ENCODE measurements at regions not wholly inside any gene's neighbourhood (a gene's known extent, or its start where the extent isn't known, plus 50 kb on each side); places are given as distances from the start of the nearest gene placed in this dataset.

DNA sequence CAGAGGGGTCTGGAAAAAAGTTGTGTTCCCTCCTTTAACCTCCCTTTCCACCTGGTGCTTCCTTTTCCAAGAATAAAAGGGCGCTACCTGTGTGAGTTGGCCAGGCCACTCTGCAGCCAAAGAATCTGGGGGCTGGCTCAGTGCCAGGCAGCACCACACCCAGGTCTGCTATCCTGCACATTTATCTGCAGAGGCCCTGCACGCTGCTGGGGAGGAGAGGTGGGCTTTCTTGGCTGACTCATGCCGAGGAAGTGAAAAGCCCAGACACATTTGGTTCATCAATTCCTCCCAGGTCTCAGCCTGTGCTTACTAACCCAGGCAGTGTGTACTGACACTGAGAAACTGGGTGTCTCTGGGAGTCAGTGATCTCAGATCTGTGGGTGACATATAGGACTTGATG, 79.8 kb upstream of the F3 start:
- no peak for TF ChIP-seq CTCF (tag by site-specific recombination; IDR thresholded peaks at IDR 0.05)
- no peak for TF ChIP-seq ZFP3 (tag by site-specific recombination; IDR thresholded peaks at IDR 0.05; ENCODE audit: low read depth)
- no peak for TF ChIP-seq ZEB2 (tag by site-specific recombination; IDR thresholded peaks at IDR 0.05)
- TF ChIP-seq ZBTB8A (tag by site-specific recombination; IDR thresholded peaks at IDR 0.05) = no peak
- no peak for TF ChIP-seq ZNF266 (tag by site-specific recombination; IDR thresholded peaks at IDR 0.05; ENCODE audit: low read depth)
- no peak for TF ChIP-seq ZNF133 (tag by site-specific recombination; IDR thresholded peaks at IDR 0.05)
- TF ChIP-seq ZNF555 (tag by site-specific recombination; conservative IDR thresholded peaks at IDR 0.05) = no peak
